ENCODE measurements at regions not wholly inside any gene's neighbourhood (a gene's known extent, or its start where the extent isn't known, plus 50 kb on each side); places are given as distances from the start of the nearest gene placed in this dataset.

- Histone ChIP-seq H3K36me3 (ENCODE audit: control insufficient read depth in 3 of 3, insufficient read depth in 2 of 3, low read depth in 1 of 3, low read length in 3 of 3) (no peaks in the 10 kb centered on the region), H3K27ac (ENCODE audit: low read depth in 1 of 3, low read length in 2 of 3) (no peak overlapping the region), H3K9me3 (ENCODE audit: control insufficient read depth in 2 of 2, insufficient read depth in 1 of 2, low read depth in 1 of 2, low read length in 1 of 2) (no peaks in the 10 kb centered on the region), H3K27me3 (ENCODE audit: control insufficient read depth in 3 of 3, insufficient read depth in 3 of 3, low read length in 3 of 3) (peaks cover 0 to 11% (median 4%) of the 10 kb centered on the region in 3 donors), H3K4me3 (ENCODE audit: low read depth in 1 of 3, low read length in 3 of 3) (no peak overlapping the region), H3K4me1 (ENCODE audit: control insufficient read depth in 3 of 3, insufficient read depth in 2 of 3, low read depth in 1 of 3, low read length in 2 of 3) (peaks cover 0 to 24% (median 0%) of the 10 kb centered on the region in 3 donors)
- FAIRE-seq (no peak), DNase-seq (no peak)
- 94 to 98% (median 97%) methylated on average over 4 of the region's 4 CpGs for WGBS, 3 donors
Measured at GRCh38 chr15:77838595-77838994, 205.9 kb upstream of the LINGO1 start.

GRCh38 chr15:77838061-77838460, 205.3 kb upstream of the LINGO1 start:
- Histone ChIP-seq H3K27me3 (ENCODE audit: control insufficient read depth in 3 of 3, insufficient read depth in 3 of 3, low read length in 3 of 3) (peaks cover 0 to 11% (median 4%) of the 10 kb centered on the region in 3 donors), H3K27ac (ENCODE audit: low read depth in 1 of 3, low read length in 2 of 3) (no peak overlapping the region), H3K4me3 (ENCODE audit: low read depth in 1 of 3, low read length in 3 of 3) (no peak overlapping the region), H3K9me3 (ENCODE audit: control insufficient read depth in 2 of 2, insufficient read depth in 1 of 2, low read depth in 1 of 2, low read length in 1 of 2) (no peaks in the 10 kb centered on the region), H3K36me3 (ENCODE audit: control insufficient read depth in 3 of 3, insufficient read depth in 2 of 3, low read depth in 1 of 3, low read length in 3 of 3) (no peaks in the 10 kb centered on the region), H3K4me1 (ENCODE audit: control insufficient read depth in 3 of 3, insufficient read depth in 2 of 3, low read depth in 1 of 3, low read length in 2 of 3) (peaks cover 0 to 24% (median 0%) of the 10 kb centered on the region in 3 donors)
- WGBS, 3 donors = 80 to 89% (median 84%) methylated on average over 10 of the region's 10 CpGs
- FAIRE-seq (no peak), DNase-seq (no peak)

- peaks cover 0 to 11% (median 4%) of the 10 kb centered on the region in 3 donors for H3K27me3 ChIP-seq (ENCODE audit: control insufficient read depth in 3 of 3, insufficient read depth in 3 of 3, low read length in 3 of 3)
- DNase-seq = no peak
- H3K36me3 ChIP-seq (ENCODE audit: control insufficient read depth in 3 of 3, insufficient read depth in 2 of 3, low read depth in 1 of 3, low read length in 3 of 3) = no peaks in the 10 kb centered on the region
- H3K4me1 ChIP-seq (ENCODE audit: control insufficient read depth in 3 of 3, insufficient read depth in 2 of 3, low read depth in 1 of 3, low read length in 2 of 3) = peaks cover 0 to 24% (median 0%) of the 10 kb centered on the region in 3 donors
- H3K27ac ChIP-seq (ENCODE audit: low read depth in 1 of 3, low read length in 2 of 3) = no peak overlapping the region
- no peaks in the 10 kb centered on the region for H3K9me3 ChIP-seq (ENCODE audit: control insufficient read depth in 2 of 2, insufficient read depth in 1 of 2, low read depth in 1 of 2, low read length in 1 of 2)
- H3K4me3 ChIP-seq (ENCODE audit: low read depth in 1 of 3, low read length in 3 of 3) = no peak overlapping the region
- WGBS, 3 donors = 89 to 94% (median 93%) methylated on average over 6 of the region's 6 CpGs
- no peak for FAIRE-seq
Measured at GRCh38 chr15:77837649-77838025, 204.9 kb upstream of the LINGO1 start.

DNA sequence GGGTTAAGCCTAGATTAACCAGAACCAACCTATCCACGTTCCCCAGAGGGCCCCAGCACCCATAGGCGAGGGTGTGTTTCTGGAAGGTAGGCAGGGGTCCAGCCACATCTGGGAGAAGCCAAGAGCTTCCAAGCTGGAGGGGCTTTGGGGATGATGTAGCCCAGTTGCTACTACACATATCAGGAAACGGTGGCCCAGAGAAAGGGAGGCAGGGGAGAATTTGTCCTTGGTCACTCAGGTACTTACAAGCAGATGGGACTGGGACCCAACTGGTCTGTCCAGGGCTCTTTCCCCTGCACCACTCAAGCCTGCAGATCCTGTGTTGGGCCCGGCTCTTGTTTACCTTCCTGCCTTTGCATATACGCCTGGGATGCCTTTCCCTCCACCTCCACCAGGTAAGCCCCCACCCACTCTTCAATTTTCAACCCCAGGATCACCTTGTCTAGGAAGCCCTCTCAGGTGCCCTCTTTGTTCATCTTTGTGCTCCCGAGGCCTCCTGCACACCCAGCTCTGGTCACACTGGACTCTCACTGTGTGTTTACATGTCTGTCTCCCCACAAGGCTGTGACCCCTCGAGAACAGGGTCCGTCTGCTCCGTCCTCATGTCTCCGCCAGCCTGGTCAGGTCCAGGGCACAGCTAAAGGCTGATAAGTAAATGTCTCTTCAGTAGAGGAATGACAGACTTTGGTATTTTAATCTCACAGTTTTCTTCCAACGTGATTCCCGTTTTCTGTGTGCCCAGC, 204.4 kb upstream of the LINGO1 start:
- Histone ChIP-seq H3K27ac (ENCODE audit: low read depth in 1 of 3, low read length in 2 of 3) (no peak overlapping the region), H3K4me1 (ENCODE audit: control insufficient read depth in 3 of 3, insufficient read depth in 2 of 3, low read depth in 1 of 3, low read length in 2 of 3) (peaks cover 0 to 25% (median 0%) of the 10 kb centered on the region in 3 donors), H3K36me3 (ENCODE audit: control insufficient read depth in 3 of 3, insufficient read depth in 2 of 3, low read depth in 1 of 3, low read length in 3 of 3) (no peaks in the 10 kb centered on the region), H3K27me3 (ENCODE audit: control insufficient read depth in 3 of 3, insufficient read depth in 3 of 3, low read length in 3 of 3) (peaks cover 0 to 11% (median 4%) of the 10 kb centered on the region in 3 donors), H3K4me3 (ENCODE audit: low read depth in 1 of 3, low read length in 3 of 3) (no peak overlapping the region), H3K9me3 (ENCODE audit: control insufficient read depth in 2 of 2, insufficient read depth in 1 of 2, low read depth in 1 of 2, low read length in 1 of 2) (no peaks in the 10 kb centered on the region)
- no peak for FAIRE-seq
- WGBS, 3 donors = 61 to 73% (median 62%) methylated on average over 12 of the region's 12 CpGs
- no peak for DNase-seq

GRCh38 chr15:77836121-77836692, 203.5 kb upstream of the LINGO1 start:
- Histone ChIP-seq H3K9me3 (ENCODE audit: control insufficient read depth in 2 of 2, insufficient read depth in 1 of 2, low read depth in 1 of 2, low read length in 1 of 2) (no peaks in the 10 kb centered on the region), H3K4me1 (ENCODE audit: control insufficient read depth in 3 of 3, insufficient read depth in 2 of 3, low read depth in 1 of 3, low read length in 2 of 3) (peaks cover 0 to 21% (median 0%) of the 10 kb centered on the region in 3 donors), H3K4me3 (ENCODE audit: low read depth in 1 of 3, low read length in 3 of 3) (no peak overlapping the region), H3K27ac (ENCODE audit: low read depth in 1 of 3, low read length in 2 of 3) (no peak overlapping the region), H3K36me3 (ENCODE audit: control insufficient read depth in 3 of 3, insufficient read depth in 2 of 3, low read depth in 1 of 3, low read length in 3 of 3) (no peaks in the 10 kb centered on the region), H3K27me3 (ENCODE audit: control insufficient read depth in 3 of 3, insufficient read depth in 3 of 3, low read length in 3 of 3) (peaks cover 0 to 11% (median 2%) of the 10 kb centered on the region in 3 donors)
- FAIRE-seq = no peak
- DNase-seq = no peak
- 43 to 52% (median 46%) methylated on average over 6 of the region's 6 CpGs for WGBS, 3 donors

GRCh38 chr15:77834276-77834990, 201.7 kb upstream of the LINGO1 start:
- Histone ChIP-seq H3K27me3 (ENCODE audit: control insufficient read depth in 3 of 3, insufficient read depth in 3 of 3, low read length in 3 of 3) (peaks cover 0 to 11% (median 0%) of the 10 kb centered on the region in 3 donors), H3K27ac (ENCODE audit: low read depth in 1 of 3, low read length in 2 of 3) (no peak overlapping the region), H3K4me3 (ENCODE audit: low read depth in 1 of 3, low read length in 3 of 3) (no peak overlapping the region), H3K9me3 (ENCODE audit: control insufficient read depth in 2 of 2, insufficient read depth in 1 of 2, low read depth in 1 of 2, low read length in 1 of 2) (no peaks in the 10 kb centered on the region), H3K4me1 (ENCODE audit: control insufficient read depth in 3 of 3, insufficient read depth in 2 of 3, low read depth in 1 of 3, low read length in 2 of 3) (peaks cover 0 to 8% (median 0%) of the 10 kb centered on the region in 3 donors), H3K36me3 (ENCODE audit: control insufficient read depth in 3 of 3, insufficient read depth in 2 of 3, low read depth in 1 of 3, low read length in 3 of 3) (no peaks in the 10 kb centered on the region)
- 87 to 89% (median 89%) methylated on average over 7 of the region's 7 CpGs for WGBS, 3 donors
- no peak for FAIRE-seq
- no peak for DNase-seq

DNA sequence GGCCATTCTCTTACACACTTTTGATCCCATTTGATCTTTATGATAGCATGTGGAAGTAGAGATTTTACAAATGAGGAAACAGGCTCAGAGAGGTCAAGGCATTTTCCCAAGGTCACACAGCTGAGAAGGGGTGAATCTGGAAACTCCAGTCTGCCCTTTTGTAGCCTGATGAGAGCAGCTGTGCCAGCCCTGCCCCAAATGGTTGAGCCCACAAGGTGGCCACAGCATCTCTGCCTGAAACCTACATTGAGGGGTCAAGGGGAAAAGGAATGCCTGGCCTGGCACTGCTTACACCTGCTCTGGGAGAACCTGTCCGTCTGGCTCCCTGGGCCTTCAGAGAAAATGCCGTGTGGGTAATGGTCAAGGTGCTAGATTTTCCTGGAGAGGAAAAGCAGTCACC, 200.2 kb upstream of the LINGO1 start:
- H3K36me3 ChIP-seq (ENCODE audit: control insufficient read depth in 3 of 3, insufficient read depth in 2 of 3, low read depth in 1 of 3, low read length in 3 of 3) = no peaks in the 10 kb centered on the region
- WGBS, 3 donors = 27 to 70% (median 58%) methylated on average over 2 of the region's 2 CpGs
- H3K27me3 ChIP-seq (ENCODE audit: control insufficient read depth in 3 of 3, insufficient read depth in 3 of 3, low read length in 3 of 3) = peaks cover 0 to 11% (median 0%) of the 10 kb centered on the region in 3 donors
- H3K4me1 ChIP-seq (ENCODE audit: control insufficient read depth in 3 of 3, insufficient read depth in 2 of 3, low read depth in 1 of 3, low read length in 2 of 3) = peaks cover 0 to 8% (median 0%) of the 10 kb centered on the region in 3 donors
- no peak overlapping the region for H3K4me3 ChIP-seq (ENCODE audit: low read depth in 1 of 3, low read length in 3 of 3)
- no peak overlapping the region for H3K27ac ChIP-seq (ENCODE audit: low read depth in 1 of 3, low read length in 2 of 3)
- FAIRE-seq (no peak), DNase-seq (no peak)
- no peaks in the 10 kb centered on the region for H3K9me3 ChIP-seq (ENCODE audit: control insufficient read depth in 2 of 2, insufficient read depth in 1 of 2, low read depth in 1 of 2, low read length in 1 of 2)

- Histone ChIP-seq H3K9me3 (ENCODE audit: control insufficient read depth in 2 of 2, insufficient read depth in 1 of 2, low read depth in 1 of 2, low read length in 1 of 2) (no peaks in the 10 kb centered on the region), H3K36me3 (ENCODE audit: control insufficient read depth in 3 of 3, insufficient read depth in 2 of 3, low read depth in 1 of 3, low read length in 3 of 3) (no peaks in the 10 kb centered on the region), H3K4me3 (ENCODE audit: low read depth in 1 of 3, low read length in 3 of 3) (no peak overlapping the region), H3K27me3 (ENCODE audit: control insufficient read depth in 3 of 3, insufficient read depth in 3 of 3, low read length in 3 of 3) (peaks cover 0 to 11% (median 0%) of the 10 kb centered on the region in 3 donors), H3K27ac (ENCODE audit: low read depth in 1 of 3, low read length in 2 of 3) (no peak overlapping the region), H3K4me1 (ENCODE audit: control insufficient read depth in 3 of 3, insufficient read depth in 2 of 3, low read depth in 1 of 3, low read length in 2 of 3) (peaks cover 0 to 8% (median 0%) of the 10 kb centered on the region in 3 donors)
- 53 to 79% (median 62%) methylated on average over 4 of the region's 4 CpGs for WGBS, 3 donors
- DNase-seq (no peak), FAIRE-seq (no peak)
Measured at GRCh38 chr15:77831986-77832385, 199.3 kb upstream of the LINGO1 start.
